NCI-H82 treated with DMSO at 0.1 percent for 48 hours (cell line): ENCODE measurements at regions not wholly inside any gene's neighbourhood (a gene's known extent, or its start where the extent isn't known, plus 50 kb on each side); places are given as distances from the start of the nearest gene placed in this dataset.

Source experiments
- DNase-seq: peaks from one replicate; lab custom pipeline; 2025; ENCODE audit not compliant: unreplicated experiment; lab: John Stamatoyannopoulos, UW

DNA sequence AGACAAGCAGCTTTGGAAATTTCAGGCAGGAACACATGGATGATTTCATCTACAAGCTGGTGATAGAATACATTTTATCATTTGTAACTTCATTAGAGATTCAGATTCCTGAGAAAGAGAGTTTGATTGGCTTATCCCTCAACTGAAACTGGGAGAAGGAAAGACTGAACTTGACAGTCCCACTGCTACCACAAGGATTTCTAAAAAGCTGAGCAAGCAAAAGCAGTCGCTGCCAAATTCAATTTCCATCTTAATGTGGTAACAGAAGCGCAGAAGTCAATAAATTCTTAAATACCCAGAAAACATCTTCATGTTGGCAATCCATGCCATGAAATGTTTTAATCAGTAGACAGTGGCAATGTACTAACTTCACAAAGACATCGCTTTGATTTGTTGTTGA, 172.1 kb upstream of the DACH1 start:
- no peak for DNase-seq

DNA sequence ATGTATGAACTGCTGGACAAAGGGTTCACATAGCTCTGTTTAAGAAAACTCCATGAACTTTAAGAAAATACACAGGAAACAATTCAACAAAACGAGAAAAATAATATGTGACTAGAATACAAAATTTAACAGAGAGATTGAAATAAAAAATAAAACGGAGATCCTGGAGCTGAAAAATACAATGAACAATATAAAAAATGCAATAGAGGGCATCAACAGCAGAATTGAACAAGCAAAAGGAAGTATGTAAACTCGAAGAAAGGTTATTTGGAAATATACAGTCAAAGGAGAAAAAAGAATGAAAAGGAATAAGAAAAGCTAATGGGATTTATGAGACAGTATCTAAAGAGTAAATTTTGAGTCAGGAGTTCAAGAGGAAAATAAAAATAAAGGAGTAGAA, 163.0 kb upstream of the DACH1 start:
- DNase-seq, result no peak

DNA sequence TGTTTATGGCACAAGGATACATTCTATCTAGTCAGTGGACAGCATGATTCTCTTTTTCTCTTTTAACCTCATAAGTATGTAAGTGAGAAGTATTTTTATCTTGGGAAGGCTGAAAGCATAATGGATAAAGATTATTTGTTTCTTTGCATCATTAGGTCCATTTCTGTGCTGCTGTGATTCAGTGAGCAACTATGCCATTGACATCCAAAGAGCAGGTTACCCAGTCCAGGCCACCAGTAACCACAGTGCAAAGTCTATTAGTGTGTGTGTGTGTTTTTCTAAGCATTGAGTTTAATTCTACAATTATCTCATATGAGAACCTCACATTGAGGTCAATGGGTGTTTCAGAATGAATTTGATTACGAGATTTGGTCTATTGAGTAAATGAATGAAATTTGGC, 158.8 kb upstream of the DACH1 start:
- DNase-seq, result no peak

DNA sequence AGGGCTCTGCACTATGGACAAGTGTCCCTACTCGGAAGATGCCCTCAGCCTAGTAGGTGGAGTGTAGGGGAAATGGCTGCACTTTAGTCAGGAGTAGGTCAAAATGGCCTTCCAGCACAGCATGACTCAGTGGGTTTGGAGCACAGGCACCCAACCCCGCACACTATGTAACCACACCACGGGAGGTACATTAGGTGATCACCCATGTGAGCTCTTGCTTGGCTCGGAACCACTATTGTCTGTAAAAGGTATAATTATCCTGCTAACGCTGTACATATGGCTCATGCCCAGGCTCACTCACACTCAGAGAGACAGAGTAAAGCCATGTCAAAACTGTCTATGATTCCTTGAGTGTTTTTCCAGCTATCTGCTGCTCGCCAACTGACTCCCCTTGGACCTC, 156.9 kb upstream of the DACH1 start:
- no peak for DNase-seq

DNA sequence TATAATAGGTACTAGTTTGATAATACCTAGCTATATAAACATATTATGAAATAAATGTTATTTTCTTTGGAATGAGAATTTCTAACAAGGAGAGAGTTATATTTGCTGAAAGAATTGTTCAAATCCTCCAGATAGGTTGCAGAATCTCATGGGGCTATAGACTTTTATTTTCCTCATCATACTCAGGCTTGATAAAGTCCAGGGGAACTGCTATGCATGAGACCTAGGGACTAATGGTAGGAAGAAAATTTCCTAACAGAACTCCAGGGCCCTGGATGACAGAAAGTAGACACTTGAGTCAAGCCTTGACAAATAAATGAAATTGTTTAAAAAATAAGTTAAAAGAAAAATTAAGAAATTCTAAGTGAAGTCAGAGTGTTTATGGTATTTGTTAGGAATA, 138.5 kb upstream of the DACH1 start:
- DNase-seq, result no peak

DNA sequence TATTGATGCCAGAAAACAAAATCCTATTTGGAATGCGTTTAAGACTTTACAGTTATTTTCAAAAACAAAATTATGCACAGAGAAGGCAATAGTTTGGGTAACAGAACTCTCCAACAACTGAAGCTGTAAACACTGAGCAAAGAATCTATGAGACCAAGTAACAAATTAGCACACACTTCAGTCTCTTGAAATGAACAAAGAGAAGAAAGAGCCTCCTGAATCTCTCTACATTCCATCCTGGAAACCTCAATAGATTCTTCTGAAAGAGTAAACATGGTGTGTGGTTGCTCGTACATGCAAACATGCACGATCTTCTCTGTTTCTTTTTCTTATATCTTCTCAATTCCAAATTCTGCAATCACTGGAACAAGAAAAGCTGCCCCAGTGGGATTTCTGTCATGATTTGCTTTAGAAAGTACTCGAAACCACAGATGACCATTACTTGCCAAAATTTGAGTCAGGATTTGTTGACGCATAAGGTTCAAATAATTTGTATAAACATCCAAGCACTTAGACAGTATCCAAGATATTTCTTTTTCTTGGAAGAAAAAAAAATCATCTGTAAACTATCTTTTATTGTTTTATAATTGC, 137.9 kb upstream of the DACH1 start:
- DNase-seq, result no peak

DNA sequence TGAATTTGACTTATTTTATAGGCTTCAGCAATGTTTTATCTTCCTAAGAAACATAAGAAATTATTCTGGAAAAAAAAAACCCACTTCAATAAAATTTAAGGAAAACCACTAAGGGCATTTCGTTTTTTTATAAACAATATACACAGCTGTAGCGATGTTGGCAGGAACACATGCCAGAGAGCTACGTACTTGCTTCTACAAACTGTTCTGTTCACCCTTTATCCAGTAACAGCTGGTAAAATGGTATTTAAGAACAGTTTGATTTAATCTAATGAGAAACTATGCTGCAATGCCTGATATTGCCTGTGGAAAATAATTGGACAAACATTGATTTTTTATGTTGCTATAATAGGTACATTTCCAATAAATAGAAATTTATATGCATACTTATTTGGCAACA, 137.2 kb upstream of the DACH1 start:
- no peak for DNase-seq

DNA sequence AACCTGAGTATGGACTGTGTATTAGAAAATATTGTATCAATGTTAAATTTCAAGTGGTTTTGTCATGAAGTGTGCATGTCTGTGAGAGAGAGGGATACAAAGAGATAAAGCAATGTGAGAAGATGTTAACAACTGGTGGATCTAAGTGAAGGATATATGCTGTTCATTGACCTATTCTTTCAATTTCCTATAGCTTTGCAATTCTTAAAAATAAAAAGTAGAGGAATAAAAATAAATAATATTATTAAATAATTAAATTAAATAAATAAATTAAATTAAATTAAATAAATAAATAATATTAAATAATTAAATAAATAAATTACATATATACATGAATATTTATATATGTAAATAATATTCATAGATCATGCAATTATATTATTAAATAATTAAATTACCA, 131.2 kb upstream of the DACH1 start:
- DNase-seq, result no peak

DNA sequence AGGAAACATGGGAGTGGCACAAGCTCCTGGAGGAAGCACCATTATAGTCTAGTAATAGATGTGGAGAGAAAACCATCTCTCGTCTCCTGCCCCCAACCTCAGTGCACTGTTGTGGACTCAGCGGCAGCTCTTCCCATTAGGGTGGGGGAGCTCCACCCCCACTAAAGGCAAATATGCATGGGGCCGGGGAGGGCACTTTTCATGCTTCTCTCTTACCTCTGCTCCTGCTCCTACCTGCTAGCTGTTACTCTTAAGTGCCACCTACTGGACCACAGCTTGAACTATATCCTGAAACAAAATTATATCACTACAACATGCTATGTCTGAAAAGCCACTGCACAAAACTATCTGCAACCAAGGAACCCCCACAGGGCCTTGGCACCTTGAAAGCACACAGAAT, 112.6 kb upstream of the DACH1 start:
- DNase-seq, result peak; percentile 45

DNA sequence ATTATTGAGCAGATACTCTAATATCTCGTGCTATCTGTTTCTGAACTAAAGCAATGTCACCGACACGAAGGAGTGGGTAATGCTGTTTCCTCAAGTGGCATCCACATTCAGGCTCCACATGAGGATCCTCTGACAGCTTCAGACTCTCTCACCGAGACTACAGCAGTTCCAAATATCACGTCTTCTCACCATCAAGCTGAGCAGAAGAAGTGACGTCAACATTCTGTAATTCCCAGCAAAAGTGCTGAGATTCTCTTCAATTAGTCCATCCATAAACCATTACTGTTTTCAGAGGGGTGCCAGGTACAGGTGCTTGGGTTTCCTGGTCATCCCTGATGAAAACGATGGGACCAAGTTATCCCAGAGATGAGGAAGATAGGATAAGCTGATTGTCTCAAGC, 110.0 kb upstream of the DACH1 start:
- no peak for DNase-seq

DNA sequence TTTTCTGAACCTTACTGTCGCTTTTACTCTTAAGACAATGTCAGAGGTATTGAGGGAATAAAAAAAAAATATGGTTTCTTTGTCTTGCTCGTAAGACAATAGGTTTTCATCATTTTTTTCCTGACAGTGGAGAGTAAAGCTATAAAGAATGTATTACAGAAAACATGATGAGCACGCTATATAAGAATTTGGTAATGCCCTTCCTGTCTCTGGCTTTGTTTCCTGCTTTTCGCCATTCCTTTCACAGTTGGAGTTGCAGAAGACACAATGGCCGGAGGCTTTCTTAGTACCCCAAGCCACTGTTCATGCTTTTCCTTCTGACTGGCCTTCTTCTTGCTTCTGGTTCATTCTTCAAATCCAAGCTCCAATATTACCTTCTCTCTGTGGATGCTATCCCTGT, 101.0 kb upstream of the DACH1 start:
- no peak for DNase-seq

DNA sequence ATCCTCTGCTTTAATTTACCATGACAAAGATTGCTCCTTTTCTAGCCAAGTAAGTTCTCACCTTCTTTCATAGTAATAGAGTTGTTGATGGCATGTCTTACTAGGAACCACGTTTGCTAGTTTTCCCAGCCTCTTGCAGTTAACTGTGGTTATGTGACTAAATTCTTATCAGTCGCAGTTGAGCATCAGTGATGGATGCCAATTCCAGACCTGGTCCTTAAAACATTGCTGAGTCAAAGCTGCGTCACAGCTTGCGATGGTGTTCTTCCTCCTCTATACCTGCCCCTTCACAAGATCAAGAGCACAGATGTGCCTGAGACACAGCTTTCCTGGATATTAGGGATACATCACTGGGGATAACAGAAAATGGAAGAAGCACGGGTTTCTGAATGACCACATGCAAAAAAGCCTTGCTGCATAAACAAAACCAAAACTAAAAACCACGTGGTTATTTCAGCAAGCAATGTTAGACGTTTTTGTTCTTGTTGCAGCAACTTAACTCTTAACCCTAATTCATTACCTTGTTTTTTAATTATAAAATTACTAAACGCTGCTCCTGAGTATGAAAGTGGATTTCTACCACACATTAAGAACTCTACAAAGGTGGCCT, 97.6 kb upstream of the DACH1 start:
- DNase-seq, result no peak

DNA sequence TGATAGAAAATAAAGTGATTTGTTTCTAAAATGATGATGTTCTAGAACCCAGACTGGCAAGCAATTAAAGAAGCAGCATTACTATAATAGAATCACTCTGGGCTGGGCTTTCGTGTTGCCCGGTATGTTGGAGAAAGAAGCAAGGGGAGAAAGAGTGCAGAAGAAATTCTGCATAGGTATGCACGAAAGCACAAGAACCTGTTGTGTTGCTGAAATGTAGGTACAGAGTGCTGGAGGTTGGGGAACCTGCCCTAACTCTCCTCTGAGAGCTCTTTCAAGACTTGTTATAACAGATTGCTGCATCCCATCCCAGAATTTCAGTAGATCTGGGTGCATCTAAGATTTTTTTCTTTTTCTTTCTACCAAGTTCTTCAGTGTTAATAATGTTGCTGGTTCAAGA, 95.7 kb upstream of the DACH1 start:
- DNase-seq, result no peak

DNA sequence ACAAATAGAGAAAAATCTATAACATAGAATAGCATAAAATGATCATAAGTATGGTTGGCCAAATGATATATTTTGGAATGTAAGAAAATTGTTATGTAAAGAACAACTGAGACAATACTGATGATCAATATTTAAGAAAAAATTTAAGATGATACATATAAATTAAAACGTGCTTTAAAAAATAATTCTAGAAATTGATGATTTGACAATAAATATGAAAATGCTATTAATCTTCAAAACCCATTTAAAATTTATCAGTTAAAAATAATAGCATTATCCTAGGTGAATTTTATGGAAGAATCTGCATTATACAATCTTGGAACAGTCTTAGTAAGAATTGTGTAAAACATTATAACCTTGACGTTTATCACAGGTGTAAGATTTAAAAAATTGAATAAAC, 95.1 kb upstream of the DACH1 start:
- DNase-seq, result no peak

DNA sequence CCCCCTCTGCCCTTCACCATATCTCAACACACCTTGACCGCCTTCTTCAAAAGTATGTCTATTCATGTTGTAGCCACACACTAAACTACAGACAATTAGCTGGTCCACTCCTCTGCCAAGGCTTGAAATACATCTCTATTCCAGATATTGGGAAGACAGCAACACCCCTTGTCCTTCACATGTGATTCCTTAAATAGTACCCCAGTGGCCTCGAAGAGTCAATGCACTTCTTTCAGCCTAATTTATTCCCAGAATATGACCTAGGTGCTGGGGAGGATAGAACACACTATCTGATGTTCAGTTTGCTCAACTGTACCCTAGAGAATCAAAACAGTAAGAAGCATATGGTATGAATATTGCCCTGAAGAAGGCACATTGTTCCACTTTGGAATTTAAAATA, 82.4 kb upstream of the DACH1 start:
- DNase-seq, result no peak

DNA sequence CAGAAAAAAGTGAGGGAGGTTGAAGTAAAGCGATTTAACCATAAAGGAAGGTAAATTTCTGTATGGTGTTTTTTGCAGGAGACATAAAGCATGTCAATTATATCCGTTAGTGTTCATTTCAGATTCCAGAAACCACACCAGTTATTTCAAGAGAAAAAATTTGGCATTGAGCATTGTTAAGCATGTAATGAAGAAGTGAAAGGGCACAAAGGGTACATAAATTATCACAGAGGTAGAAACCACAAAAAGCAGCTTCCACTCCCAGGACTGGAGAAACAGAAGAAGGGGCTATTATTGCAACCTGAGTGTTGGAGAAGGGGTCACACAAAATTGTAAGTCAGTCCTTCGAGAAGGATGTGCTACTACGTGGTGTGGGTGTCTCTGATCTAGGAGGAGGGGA, 72.2 kb upstream of the DACH1 start:
- DNase-seq, result no peak

DNA sequence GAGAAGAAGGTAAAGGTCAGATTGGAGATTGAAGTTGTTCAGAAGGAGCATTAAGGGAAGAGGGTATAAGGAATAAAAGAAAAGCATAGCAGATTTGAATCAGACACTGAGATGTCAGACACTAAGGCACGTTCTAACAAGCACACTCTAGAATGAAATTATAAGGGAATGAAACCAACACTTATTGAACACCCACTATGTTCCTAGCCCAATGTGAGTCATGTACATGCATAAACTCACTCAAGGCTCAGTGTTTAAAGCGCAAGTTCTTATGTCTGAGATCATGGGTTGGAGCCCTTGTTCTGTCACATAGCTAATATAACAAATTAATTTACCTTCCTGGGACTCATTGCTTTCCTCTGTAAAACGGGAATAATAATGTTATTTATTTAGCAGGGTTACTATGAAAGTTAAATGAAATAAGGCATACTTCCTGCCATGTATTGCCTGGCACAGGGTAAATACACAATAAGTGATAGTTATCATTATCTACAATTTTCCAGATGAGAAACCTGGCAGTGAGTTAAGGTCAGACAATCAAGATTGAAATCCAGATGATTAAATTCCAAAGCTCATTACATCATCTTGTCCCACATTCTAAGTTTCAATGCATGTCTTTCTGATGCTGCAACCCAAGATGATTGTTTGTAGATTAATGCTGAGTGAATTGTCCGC, 68.3 kb upstream of the DACH1 start:
- no peak for DNase-seq

DNA sequence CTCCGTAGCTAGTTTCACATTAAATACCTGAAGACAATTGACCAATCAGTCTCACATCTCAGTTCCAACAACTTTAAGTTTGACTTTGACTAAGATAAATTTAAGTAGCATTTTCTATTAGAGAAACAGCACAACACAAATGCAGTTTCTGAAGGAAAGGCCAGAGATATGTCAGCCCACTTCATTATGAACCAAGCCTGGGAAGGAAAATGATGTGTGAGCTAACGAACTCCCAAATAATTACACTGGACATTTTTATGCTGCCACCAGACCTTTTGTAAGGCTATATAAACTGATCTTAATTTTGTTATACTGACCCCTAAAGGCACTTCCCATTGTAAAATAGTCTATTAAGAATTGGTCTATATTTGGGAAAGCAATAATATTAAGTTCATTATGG, 57.9 kb upstream of the DACH1 start:
- no peak for DNase-seq

DNA sequence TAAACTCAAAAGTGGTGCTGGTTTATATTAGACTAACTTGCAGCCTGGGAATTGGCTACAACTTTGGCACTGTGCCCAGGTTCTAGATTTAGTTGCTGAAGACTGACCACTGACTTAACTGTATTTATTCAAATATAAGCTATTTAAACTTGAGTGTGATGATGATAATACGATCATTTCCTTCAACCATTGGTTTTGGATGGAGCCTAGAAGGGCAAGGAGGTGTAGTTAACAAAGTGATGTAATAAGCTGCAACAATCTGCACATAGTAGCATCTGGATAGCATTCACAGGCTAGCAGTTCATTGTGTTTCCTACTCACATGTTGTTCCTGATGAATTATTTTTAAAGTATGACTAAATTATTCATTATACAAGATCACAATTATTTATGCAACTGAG, 55.2 kb upstream of the DACH1 start:
- no peak for DNase-seq
